ENCODE measurements at regions not wholly inside any gene's neighbourhood (a gene's known extent, or its start where the extent isn't known, plus 50 kb on each side); places are given as distances from the start of the nearest gene placed in this dataset.
A peak's percentile ranks its signal among the peaks of the same experiment; 100 is the strongest.

GRCh38 chr14:56413721-56414120, 165.9 kb upstream of the TMEM260 start:
- Histone ChIP-seq H3K4me1 (ENCODE audit: control insufficient read depth in 1 of 2, insufficient read depth in 2 of 2, low read length in 2 of 2) (peaks cover 0 to 12% of the 10 kb centered on the region in 2 donors), H3K27ac (ENCODE audit: low read depth in 1 of 2, low read length in 2 of 2) (no peak overlapping the region), H3K27me3 (ENCODE audit: control insufficient read depth in 1 of 2, insufficient read depth in 2 of 2, low read length in 1 of 2) (no peaks in the 10 kb centered on the region), H3K9me3 (ENCODE audit: control insufficient read depth, low read length) (no peaks in the 10 kb centered on the region), H3K36me3 (ENCODE audit: control insufficient read depth in 1 of 2, insufficient read depth in 2 of 2, low read length in 1 of 2) (no peaks in the 10 kb centered on the region), H3K4me3 (ENCODE audit: low read length in 2 of 2) (no peak overlapping the region)
- 96 to 100% methylated on average over 3 of the region's 3 CpGs for WGBS, 2 donors
- DNase-seq: no peak
- intact Hi-C loops (cut with DNase I): no loop called here
- ATAC-seq (ENCODE audit: low FRiP score): no peak

GRCh38 chr14:56414236-56414635, 165.4 kb upstream of the TMEM260 start:
- peaks cover 0 to 12% of the 10 kb centered on the region in 2 donors for H3K4me1 ChIP-seq (ENCODE audit: control insufficient read depth in 1 of 2, insufficient read depth in 2 of 2, low read length in 2 of 2)
- no peak overlapping the region for H3K4me3 ChIP-seq (ENCODE audit: low read length in 2 of 2)
- no peaks in the 10 kb centered on the region for H3K9me3 ChIP-seq (ENCODE audit: control insufficient read depth, low read length)
- no peak overlapping the region for H3K27ac ChIP-seq (ENCODE audit: low read depth in 1 of 2, low read length in 2 of 2)
- ATAC-seq (ENCODE audit: low FRiP score) (no peak), DNase-seq (no peak)
- WGBS, 2 donors: 96 to 99% methylated on average over 3 of the region's 3 CpGs
- no peaks in the 10 kb centered on the region for H3K36me3 ChIP-seq (ENCODE audit: control insufficient read depth in 1 of 2, insufficient read depth in 2 of 2, low read length in 1 of 2)
- H3K27me3 ChIP-seq (ENCODE audit: control insufficient read depth in 1 of 2, insufficient read depth in 2 of 2, low read length in 1 of 2): no peaks in the 10 kb centered on the region
- intact Hi-C loops (cut with DNase I): no loop called here

- Histone ChIP-seq H3K27me3 (ENCODE audit: control insufficient read depth in 1 of 2, insufficient read depth in 2 of 2, low read length in 1 of 2) (no peaks in the 10 kb centered on the region), H3K27ac (ENCODE audit: low read depth in 1 of 2, low read length in 2 of 2) (no peak overlapping the region), H3K4me3 (ENCODE audit: low read length in 2 of 2) (no peak overlapping the region), H3K36me3 (ENCODE audit: control insufficient read depth in 1 of 2, insufficient read depth in 2 of 2, low read length in 1 of 2) (no peaks in the 10 kb centered on the region), H3K4me1 (ENCODE audit: control insufficient read depth in 1 of 2, insufficient read depth in 2 of 2, low read length in 2 of 2) (peaks cover 0 to 12% of the 10 kb centered on the region in 2 donors), H3K9me3 (ENCODE audit: control insufficient read depth, low read length) (no peaks in the 10 kb centered on the region)
- DNase-seq: no peak
- ATAC-seq (ENCODE audit: low FRiP score): no peak
- intact Hi-C loops (cut with DNase I): no loop called here
- 96 to 97% methylated on average over 9 of the region's 9 CpGs for WGBS, 2 donors
Observed at GRCh38 chr14:56416213-56416612, 163.4 kb upstream of the TMEM260 start.

GRCh38 chr14:56417173-56417572, 162.4 kb upstream of the TMEM260 start:
- no peak overlapping the region for H3K27ac ChIP-seq (ENCODE audit: low read depth in 1 of 2, low read length in 2 of 2)
- intact Hi-C loops (cut with DNase I): no loop called here
- 91 to 98% methylated on average over 1 of the region's 1 CpG for WGBS, 2 donors

GRCh38 chr14:56419750-56420149, 159.8 kb upstream of the TMEM260 start:
- Histone ChIP-seq H3K9me3 (ENCODE audit: control insufficient read depth, low read length) (no peaks in the 10 kb centered on the region), H3K4me1 (ENCODE audit: control insufficient read depth in 1 of 2, insufficient read depth in 2 of 2, low read length in 2 of 2) (no peaks in the 10 kb centered on the region), H3K27me3 (ENCODE audit: control insufficient read depth in 1 of 2, insufficient read depth in 2 of 2, low read length in 1 of 2) (no peaks in the 10 kb centered on the region), H3K4me3 (ENCODE audit: low read length in 2 of 2) (no peak overlapping the region), H3K27ac (ENCODE audit: low read depth in 1 of 2, low read length in 2 of 2) (no peak overlapping the region), H3K36me3 (ENCODE audit: control insufficient read depth in 1 of 2, insufficient read depth in 2 of 2, low read length in 1 of 2) (no peaks in the 10 kb centered on the region)
- ATAC-seq (ENCODE audit: low FRiP score) (no peak), DNase-seq (no peak)
- intact Hi-C loops (cut with DNase I): loop anchor here (5.0 kb wide), 3 partner anchors 77 to 712 kb away; partner anchors contain the start of gene PELI2 (in 1 of the 2)
- WGBS, 2 donors: 92 to 96% methylated on average over 1 of the region's 1 CpG

More at GRCh38 chr14:56417173-56417572, 162.4 kb upstream of the TMEM260 start:
- no peaks in the 10 kb centered on the region for H3K27me3 ChIP-seq (ENCODE audit: control insufficient read depth in 1 of 2, insufficient read depth in 2 of 2, low read length in 1 of 2)
- no peak for ATAC-seq (ENCODE audit: low FRiP score)
- DNase-seq: no peak
- no peaks in the 10 kb centered on the region for H3K36me3 ChIP-seq (ENCODE audit: control insufficient read depth in 1 of 2, insufficient read depth in 2 of 2, low read length in 1 of 2)
- peaks cover 0 to 9% of the 10 kb centered on the region in 2 donors for H3K4me1 ChIP-seq (ENCODE audit: control insufficient read depth in 1 of 2, insufficient read depth in 2 of 2, low read length in 2 of 2)
- no peaks in the 10 kb centered on the region for H3K9me3 ChIP-seq (ENCODE audit: control insufficient read depth, low read length)
- H3K4me3 ChIP-seq (ENCODE audit: low read length in 2 of 2): no peak overlapping the region

- Histone ChIP-seq H3K4me3 (ENCODE audit: low read length in 2 of 2) (no peak overlapping the region), H3K9me3 (ENCODE audit: control insufficient read depth, low read length) (no peaks in the 10 kb centered on the region), H3K27ac (ENCODE audit: low read depth in 1 of 2, low read length in 2 of 2) (no peak overlapping the region), H3K27me3 (ENCODE audit: control insufficient read depth in 1 of 2, insufficient read depth in 2 of 2, low read length in 1 of 2) (no peaks in the 10 kb centered on the region), H3K4me1 (ENCODE audit: control insufficient read depth in 1 of 2, insufficient read depth in 2 of 2, low read length in 2 of 2) (no peaks in the 10 kb centered on the region), H3K36me3 (ENCODE audit: control insufficient read depth in 1 of 2, insufficient read depth in 2 of 2, low read length in 1 of 2) (no peaks in the 10 kb centered on the region)
- intact Hi-C loops (cut with DNase I): loop anchor here (5.0 kb wide), 3 partner anchors 80 to 715 kb away; partner anchors contain the start of gene PELI2 (in 1 of the 2)
- WGBS, 2 donors: 61 to 67% methylated on average over 2 of the region's 2 CpGs
- no peak for ATAC-seq (ENCODE audit: low FRiP score)
- DNase-seq: no peak
Observed at GRCh38 chr14:56422221-56422620, 157.4 kb upstream of the TMEM260 start.

- no peak overlapping the region for H3K4me3 ChIP-seq (ENCODE audit: low read length in 2 of 2)
- no peaks in the 10 kb centered on the region for H3K27me3 ChIP-seq (ENCODE audit: control insufficient read depth in 1 of 2, insufficient read depth in 2 of 2, low read length in 1 of 2)
- 0% methylated on average over 1 of the region's 1 CpG for WGBS, 2 donors
- intact Hi-C loops (cut with DNase I): loop anchor here (5.0 kb wide), 3 partner anchors 80 to 715 kb away; partner anchors contain the start of gene PELI2 (in 1 of the 2)
- H3K4me1 ChIP-seq (ENCODE audit: control insufficient read depth in 1 of 2, insufficient read depth in 2 of 2, low read length in 2 of 2): no peaks in the 10 kb centered on the region
- H3K27ac ChIP-seq (ENCODE audit: low read depth in 1 of 2, low read length in 2 of 2): no peak overlapping the region
- ATAC-seq (ENCODE audit: low FRiP score) (peak; percentile 86), DNase-seq (peak in 1 of 2 donors; percentile 62)
- no peaks in the 10 kb centered on the region for H3K9me3 ChIP-seq (ENCODE audit: control insufficient read depth, low read length)
- no peaks in the 10 kb centered on the region for H3K36me3 ChIP-seq (ENCODE audit: control insufficient read depth in 1 of 2, insufficient read depth in 2 of 2, low read length in 1 of 2)
Observed at GRCh38 chr14:56422703-56423213, 156.8 kb upstream of the TMEM260 start.

GRCh38 chr14:56423544-56423943, 156.1 kb upstream of the TMEM260 start:
- no peaks in the 10 kb centered on the region for H3K4me1 ChIP-seq (ENCODE audit: control insufficient read depth in 1 of 2, insufficient read depth in 2 of 2, low read length in 2 of 2)
- H3K27ac ChIP-seq (ENCODE audit: low read depth in 1 of 2, low read length in 2 of 2): no peak overlapping the region
- H3K9me3 ChIP-seq (ENCODE audit: control insufficient read depth, low read length): no peaks in the 10 kb centered on the region
- H3K36me3 ChIP-seq (ENCODE audit: control insufficient read depth in 1 of 2, insufficient read depth in 2 of 2, low read length in 1 of 2): no peaks in the 10 kb centered on the region
- no peak overlapping the region for H3K4me3 ChIP-seq (ENCODE audit: low read length in 2 of 2)
- no peak for DNase-seq
- 8 to 20% methylated on average over 2 of the region's 2 CpGs for WGBS, 2 donors
- no peaks in the 10 kb centered on the region for H3K27me3 ChIP-seq (ENCODE audit: control insufficient read depth in 1 of 2, insufficient read depth in 2 of 2, low read length in 1 of 2)
- intact Hi-C loops (cut with DNase I): loop anchor here (5.0 kb wide), 3 partner anchors 81 to 716 kb away; partner anchors contain the start of gene PELI2 (in 1 of the 2)
- ATAC-seq (ENCODE audit: low FRiP score): no peak

GRCh38 chr14:56431013-56431412, 148.6 kb upstream of the TMEM260 start:
- no peak for ATAC-seq (ENCODE audit: low FRiP score)
- no peak overlapping the region for H3K4me3 ChIP-seq (ENCODE audit: low read length in 2 of 2)
- H3K36me3 ChIP-seq (ENCODE audit: control insufficient read depth in 1 of 2, insufficient read depth in 2 of 2, low read length in 1 of 2): no peaks in the 10 kb centered on the region
- H3K9me3 ChIP-seq (ENCODE audit: control insufficient read depth, low read length): no peaks in the 10 kb centered on the region
- intact Hi-C loops (cut with DNase I): no loop called here
- no peaks in the 10 kb centered on the region for H3K27me3 ChIP-seq (ENCODE audit: control insufficient read depth in 1 of 2, insufficient read depth in 2 of 2, low read length in 1 of 2)
- 85% methylated on average over 4 of the region's 4 CpGs for WGBS, 2 donors
- H3K4me1 ChIP-seq (ENCODE audit: control insufficient read depth in 1 of 2, insufficient read depth in 2 of 2, low read length in 2 of 2): no peaks in the 10 kb centered on the region
- DNase-seq: no peak
- H3K27ac ChIP-seq (ENCODE audit: low read depth in 1 of 2, low read length in 2 of 2): no peak overlapping the region
